HG02938 (cell line): ENCODE measurements at regions not wholly inside any gene's neighbourhood (a gene's known extent, or its start where the extent isn't known, plus 50 kb on each side); places are given as distances from the start of the nearest gene placed in this dataset.
"Not testable (repeated sequence)": the region's sequence is repeated elsewhere in the genome, so short reads cannot be mapped to it uniquely, and the experiment has no call there.

Experiments used
- ATAC-seq: cut with Tn5 transposase; IDR thresholded peaks from one replicate; pipeline ENCODE4 v1.9.1; 2021; ENCODE audit warnings: mild to moderate bottlenecking, moderate library complexity; ENCODE audit not compliant: unreplicated experiment

DNA sequence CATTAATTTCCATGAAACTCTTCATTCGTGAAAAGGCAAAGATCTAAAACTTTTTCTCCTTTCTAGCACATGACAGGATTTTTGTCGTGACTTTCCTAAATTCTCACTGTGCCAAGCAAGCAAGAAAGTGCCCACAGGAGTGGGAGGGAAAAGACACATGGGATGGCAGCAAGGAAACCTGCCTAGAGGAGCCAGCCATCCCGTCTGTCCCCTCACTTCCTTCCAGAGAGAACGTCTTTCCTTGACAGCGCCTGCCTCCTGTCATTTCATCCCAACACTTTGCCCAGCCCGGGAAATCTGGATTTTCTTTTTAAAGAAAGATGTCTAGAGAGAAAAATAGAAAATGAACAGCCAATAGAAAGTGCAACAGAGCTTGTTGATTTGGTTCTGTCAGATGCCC, 200.6 kb upstream of the PTBP2 start:
- ATAC-seq = no peak

DNA sequence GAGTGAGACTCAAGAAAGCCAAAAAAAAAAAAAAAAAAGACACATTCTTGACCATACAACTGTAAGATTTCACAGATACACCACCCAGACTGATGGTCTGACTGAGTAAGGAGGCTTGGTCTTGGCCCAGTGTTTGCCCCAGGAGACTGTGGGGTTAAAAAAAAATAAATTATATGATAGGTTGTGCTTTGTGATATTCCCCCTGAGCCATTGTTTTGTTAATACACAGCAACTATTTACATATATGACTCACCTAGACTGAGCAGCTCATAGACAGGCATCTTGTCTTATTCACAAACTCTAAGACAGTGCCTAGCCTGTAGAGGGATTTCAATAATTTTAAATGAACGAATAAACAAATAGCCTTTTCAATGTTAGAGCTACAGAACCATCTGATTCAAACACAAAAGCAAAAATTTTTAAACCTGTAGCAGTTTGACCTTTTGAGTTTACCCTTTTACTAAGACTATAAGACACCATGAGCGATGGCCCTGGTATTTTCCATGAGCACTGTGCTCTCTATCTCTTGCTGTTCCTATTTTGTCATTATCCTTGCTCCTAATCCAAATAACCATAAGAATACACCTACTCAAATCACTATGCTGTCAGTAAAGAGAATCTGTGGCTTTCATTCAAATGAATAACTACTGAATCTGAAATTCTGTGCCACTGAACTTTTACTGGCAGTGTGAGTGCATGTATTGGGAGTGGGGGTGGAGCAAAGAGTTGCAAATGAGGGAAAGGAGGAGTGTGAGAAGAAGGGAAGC, 199.4 kb upstream of the PTBP2 start:
- ATAC-seq = no peak

DNA sequence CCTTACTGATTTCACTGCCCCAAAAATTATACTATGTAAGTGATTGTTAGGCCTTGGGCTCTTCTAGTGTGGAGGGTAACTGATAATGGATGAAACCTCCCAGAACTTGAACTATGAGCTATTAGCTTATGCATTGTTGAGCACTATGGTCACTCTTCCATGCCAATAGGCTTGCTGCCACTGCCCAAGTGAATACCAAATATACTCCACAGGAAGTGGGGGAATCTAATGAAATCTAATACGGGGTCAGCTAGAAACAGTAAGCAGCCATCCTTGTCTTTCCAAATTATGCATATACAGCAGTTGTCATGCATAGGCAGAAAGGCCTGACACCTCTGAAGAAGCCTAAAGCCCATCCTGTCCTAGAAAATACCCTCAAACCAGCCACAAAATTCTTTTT, 198.7 kb upstream of the PTBP2 start:
- no peak for ATAC-seq

- no peak for ATAC-seq
Measured at GRCh38 chr1:96524100-96524499, 197.5 kb upstream of the PTBP2 start.

DNA sequence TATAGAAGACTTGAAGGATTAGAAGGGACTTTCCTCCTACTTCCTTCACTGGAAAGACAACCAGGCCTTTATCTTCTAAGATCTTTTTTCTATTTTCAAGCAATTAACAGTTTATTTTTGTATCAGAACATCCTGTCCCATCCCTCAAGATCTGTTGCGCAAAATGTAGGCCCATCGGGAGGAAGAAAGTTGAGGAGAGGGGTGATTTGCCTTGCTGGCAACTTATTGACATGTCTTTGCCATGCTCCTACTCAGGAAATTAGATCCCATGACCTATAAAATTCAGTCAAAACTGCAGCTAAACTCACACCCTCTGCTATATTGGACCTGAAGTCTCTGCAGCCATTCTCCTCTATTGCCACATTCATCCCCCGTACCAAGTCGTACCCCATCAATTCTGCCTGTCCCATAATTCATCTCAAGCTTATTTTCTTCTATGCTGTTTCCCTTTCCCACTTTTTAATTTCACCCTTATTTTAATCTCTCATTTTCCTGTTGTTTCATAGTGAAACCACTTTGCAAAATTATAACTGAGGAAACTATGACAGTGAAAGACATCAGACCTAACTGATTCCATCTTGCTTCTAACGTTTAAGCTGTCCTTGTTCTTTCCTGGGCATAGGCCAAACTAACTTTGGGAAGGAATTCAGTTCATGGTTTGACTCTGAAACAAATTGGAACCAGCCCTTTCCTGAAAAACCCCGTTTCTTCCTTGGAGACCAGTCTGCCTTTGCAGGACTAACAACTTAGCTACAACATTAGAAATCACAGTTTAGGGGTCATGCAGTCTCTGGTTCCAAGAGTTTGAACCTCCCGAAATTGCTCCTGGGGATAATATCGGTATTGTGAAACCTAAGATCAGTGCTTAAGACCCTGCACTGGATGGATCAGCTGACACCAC, 195.7 kb upstream of the PTBP2 start:
- no peak for ATAC-seq

DNA sequence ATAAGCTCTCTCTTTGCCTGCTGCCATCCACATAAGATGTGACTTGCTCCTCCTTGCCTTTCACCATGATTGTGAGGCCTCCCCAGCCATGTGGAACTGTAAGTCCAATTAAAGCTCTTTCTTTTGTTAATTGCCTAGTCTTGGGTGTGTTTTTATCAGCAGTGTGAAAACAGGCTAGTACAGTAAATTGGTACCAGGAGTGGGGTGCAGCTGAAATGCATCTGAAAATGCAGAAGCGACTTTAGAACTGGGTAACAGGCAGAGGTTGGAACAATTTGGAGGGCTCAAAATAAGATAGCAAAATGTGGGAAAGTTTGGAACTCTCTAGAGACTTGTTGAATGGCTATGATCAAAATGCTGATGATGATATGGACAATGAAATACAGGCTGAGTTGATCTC, 192.9 kb upstream of the PTBP2 start:
- not testable (repeated sequence) for ATAC-seq

- ATAC-seq = no peak
Measured at GRCh38 chr1:96533820-96534219, 187.8 kb upstream of the PTBP2 start.

- no peak for ATAC-seq
Measured at GRCh38 chr1:96536581-96536980, 185.0 kb upstream of the PTBP2 start.

GRCh38 chr1:96538111-96538641, 183.4 kb upstream of the PTBP2 start:
- ATAC-seq = no peak

DNA sequence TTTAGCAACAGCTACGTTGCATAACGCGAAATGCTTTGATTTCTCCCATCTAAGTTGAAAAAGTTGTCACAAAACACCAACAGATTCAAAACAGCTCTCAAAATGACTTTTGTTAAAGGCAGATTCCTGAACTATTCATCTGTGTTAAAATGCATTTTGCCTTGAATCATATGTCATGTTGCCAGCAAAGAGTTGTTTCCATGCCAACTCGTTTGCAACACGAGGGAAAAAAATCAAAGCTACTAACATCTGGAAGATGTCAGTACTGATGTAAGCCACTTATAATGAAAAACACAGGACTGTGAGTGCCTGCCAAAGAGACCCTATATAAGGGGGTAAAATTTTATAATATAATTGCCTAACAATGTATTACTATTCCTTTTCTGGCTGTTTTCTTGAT, 182.7 kb upstream of the PTBP2 start:
- ATAC-seq = no peak

- no peak for ATAC-seq
Measured at GRCh38 chr1:96541491-96541890, 180.1 kb upstream of the PTBP2 start.

GRCh38 chr1:96544051-96544830, 177.3 kb upstream of the PTBP2 start:
- ATAC-seq = no peak

- no peak for ATAC-seq
Measured at GRCh38 chr1:96544831-96545221, 176.8 kb upstream of the PTBP2 start.

DNA sequence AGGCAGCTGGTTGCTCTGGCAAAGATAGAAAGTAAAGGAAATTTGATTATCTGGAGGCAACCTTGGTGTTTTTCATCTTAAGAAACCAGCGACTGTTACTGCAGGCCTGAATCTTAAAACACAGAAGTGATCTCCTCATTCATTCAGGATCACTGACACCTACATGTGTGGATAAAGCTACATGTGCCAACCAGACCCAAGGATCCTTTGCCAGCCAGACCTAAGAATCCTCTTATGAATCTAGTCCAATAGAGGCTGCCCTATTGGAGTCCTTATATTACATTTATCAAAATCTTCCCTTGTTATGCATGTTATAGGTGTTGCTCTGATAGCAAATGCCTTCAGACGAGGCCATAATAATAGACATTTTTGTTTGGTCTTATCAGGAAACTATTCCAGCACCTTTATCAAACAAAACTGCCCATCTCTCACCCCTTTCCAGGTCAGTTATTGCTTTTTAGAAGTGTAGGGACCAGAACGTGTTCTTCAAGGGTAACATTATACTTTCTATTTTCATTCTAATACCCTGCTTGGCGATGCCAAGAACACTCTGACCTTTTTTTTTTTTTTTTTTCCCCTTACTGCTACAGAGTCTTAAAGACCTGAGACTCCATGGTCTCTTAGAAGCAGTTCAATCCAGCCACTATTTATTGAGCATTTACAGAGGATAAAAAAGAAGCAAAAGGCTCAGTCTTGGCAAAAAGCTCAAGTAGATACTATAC, 175.5 kb upstream of the PTBP2 start:
- ATAC-seq = no peak

DNA sequence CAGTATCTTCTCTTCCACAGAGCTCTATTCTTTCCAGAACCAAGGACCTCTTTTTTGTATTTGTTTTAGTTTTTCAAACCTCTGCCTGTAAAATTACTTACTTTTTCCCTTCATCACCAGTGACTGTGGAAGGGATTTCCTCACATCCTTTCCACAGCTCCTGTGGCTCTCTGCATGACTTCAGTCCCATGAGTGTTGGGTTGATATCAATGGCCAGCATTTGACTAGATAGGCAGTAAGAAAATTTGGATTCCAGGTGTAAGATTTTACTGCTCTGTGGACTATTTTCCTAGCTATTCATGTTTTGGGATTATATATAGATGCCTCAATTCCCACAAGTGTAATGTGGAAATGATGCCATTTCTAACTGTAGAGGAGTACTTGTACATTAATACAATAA, 171.5 kb upstream of the PTBP2 start:
- ATAC-seq = no peak

DNA sequence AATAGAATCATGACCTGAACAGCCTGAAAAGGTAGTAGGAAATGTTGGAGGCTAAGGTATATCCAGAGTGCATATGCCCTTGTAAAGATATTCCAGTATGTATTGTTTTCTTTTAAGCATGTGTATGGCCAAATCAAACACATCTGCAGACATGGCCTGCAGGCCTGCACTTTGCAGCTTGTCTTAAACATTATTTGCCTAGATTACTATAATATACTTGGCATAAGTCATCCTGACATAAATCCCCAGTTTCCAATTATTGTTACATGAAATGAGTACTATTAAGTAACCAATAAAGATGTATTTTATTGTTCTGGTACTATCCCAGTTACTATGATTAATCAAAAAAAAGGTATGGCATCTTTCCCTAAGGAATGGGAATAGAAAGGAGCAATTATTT, 169.1 kb upstream of the PTBP2 start:
- no peak for ATAC-seq

- ATAC-seq = no peak
Measured at GRCh38 chr1:96553811-96554210, 167.8 kb upstream of the PTBP2 start.

DNA sequence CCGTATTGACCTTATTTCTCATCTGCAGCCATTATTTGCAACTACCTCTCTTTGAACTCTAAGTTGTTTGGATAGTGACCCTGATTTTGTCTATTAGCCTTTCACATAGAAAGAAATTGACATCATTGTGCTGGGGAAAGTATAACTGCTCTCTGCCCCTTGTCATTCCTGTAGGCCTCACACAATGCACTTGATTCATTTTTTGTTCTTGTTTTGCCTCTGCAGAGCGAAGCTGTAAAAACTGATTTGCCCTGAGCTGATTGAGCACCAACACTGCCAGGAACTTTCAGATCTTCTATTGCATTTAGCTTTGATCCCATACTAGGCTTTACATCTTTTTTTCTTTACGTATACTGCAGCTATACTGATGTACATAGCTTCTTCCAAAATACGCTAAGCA, 167.2 kb upstream of the PTBP2 start:
- no peak for ATAC-seq

DNA sequence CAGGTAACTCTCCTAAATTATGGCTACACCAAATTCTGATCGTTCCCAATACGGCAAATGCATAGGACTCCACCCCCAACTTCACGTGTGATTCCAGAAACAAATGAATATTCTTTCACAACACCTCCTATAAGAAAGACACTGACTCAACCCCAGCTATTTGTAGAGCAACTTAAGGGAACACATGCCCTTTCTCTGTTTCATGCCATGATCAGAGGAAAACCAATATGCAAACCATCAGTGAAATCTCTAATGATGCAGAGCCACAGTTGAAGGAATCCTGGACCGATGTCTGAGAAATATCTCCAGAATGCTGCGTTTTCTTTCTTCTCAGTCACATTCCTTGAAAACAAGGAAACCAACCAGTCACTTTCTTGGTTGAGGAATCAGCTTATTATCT, 164.2 kb upstream of the PTBP2 start:
- no peak for ATAC-seq

DNA sequence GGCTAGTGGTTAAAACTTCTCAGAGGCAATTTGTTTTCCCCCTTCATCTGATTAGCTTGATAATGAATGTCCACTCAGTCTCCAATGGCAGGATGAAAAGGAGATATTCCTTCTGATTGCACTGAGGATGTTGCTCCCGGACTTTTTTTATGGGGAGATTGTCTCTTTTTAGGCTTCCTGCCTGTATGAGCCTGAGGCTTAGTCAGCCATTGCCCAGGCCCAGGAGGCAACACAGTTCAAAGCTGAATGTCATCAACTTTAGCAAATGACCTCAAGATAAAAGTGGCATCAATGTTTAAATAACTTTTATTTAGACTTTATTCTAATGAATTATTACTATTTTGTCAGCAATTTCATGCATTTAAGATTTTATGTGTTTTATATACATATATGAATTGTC, 162.9 kb upstream of the PTBP2 start:
- no peak for ATAC-seq

DNA sequence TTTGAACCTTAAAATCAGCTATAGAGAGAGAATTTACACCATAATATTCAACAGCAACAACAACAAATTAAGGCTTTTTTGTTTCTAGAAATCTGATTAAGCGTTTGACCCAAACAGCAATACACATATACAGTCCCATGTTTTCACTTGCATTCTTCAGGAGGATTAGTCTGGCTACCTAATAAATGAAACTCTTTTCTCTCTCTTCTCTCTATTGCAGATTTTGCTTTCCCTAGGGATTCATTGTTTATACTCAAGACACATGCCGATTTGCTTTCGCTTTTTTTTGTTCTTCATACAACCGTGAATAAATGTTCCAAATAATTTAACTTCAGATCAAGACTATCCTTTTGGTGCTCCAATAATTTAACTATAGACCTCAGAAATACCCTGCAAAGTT, 162.4 kb upstream of the PTBP2 start:
- ATAC-seq = no peak
